HEK293 (cell line): ENCODE measurements at regions not wholly inside any gene's neighbourhood (a gene's known extent, or its start where the extent isn't known, plus 50 kb on each side); places are given as distances from the start of the nearest gene placed in this dataset.

Experiments used
- CTCF ChIA-PET: fragments of 350-600 bp; formaldehyde crosslinking; extraction: SDS; loops from one replicate; lab custom pipeline; 2021; ENCODE audit warnings: antibody characterized with exemption; lab: Yijun Ruan, JAX
- POLR2A ChIA-PET: fragments of 300-600 bp; formaldehyde crosslinking; extraction: SDS; loops from one replicate; lab custom pipeline; 2020; ENCODE audit warnings: antibody characterized with exemption, inconsistent platforms; lab: Yijun Ruan, JAX
- H3K27ac ChIP-seq: fragments of 200-500 bp; sonication (Bioruptor generic); 2 replicates; pipeline ENCODE4 v1.5.1; 2014; ENCODE audit warnings: low read depth, low read length, control low read depth, inconsistent platforms; ENCODE audit errors: extremely low read depth
- H3K36me3 ChIP-seq, 2 experiments: fragments of 200-500 bp in 1 of 2; sonication (Bioruptor generic) in 1 of 2; 1 replicate in 1 of 2; 2 replicates in 1 of 2; pipeline ENCODE4 v1.5.1; 2014 to 2017; ENCODE audit warnings: inconsistent platforms in 2 of 2, low read length in 2 of 2; ENCODE audit not compliant: control insufficient read depth in 2 of 2, insufficient read depth in 1 of 2
- H3K4me1 ChIP-seq: fragments of 200-500 bp; sonication (Bioruptor generic); 2 replicates; pipeline ENCODE4 v1.5.1; 2014; ENCODE audit warnings: mild to moderate bottlenecking, low read length, inconsistent platforms; ENCODE audit not compliant: control insufficient read depth, insufficient read depth
- H3K4me3 ChIP-seq: 2 replicates; pipeline ENCODE4 v1.5.1; 2011; ENCODE audit warnings: low read depth, mild to moderate bottlenecking, control low read depth, low read length, moderate library complexity
- H3K9me3 ChIP-seq: fragments of 200-500 bp; sonication (Bioruptor generic); 2 replicates; pipeline ENCODE4 v1.5.1; 2014; ENCODE audit warnings: low read depth, low read length, inconsistent platforms; ENCODE audit not compliant: control insufficient read depth, insufficient read depth
- AEBP2 ChIP-seq: fragments of 450-650 bp; formaldehyde crosslinking; IDR thresholded peaks from 2 replicates; pipeline ENCODE4 v1.5.1; 2016; ENCODE audit warnings: missing biosample characterization, missing genetic modification characterization, borderline replicate concordance
- GFI1B ChIP-seq: fragments of 450-650 bp; formaldehyde crosslinking; IDR thresholded peaks from 2 replicates; pipeline ENCODE4 v1.5.1; 2016; ENCODE audit warnings: missing biosample characterization, missing genetic modification characterization
- KLF1 ChIP-seq: fragments of 450-650 bp; formaldehyde crosslinking; IDR thresholded peaks from 2 replicates; pipeline ENCODE4 v1.5.1; 2016; ENCODE audit warnings: missing biosample characterization, missing genetic modification characterization
- KLF16 ChIP-seq: fragments of 450-650 bp; formaldehyde crosslinking; IDR thresholded peaks from 2 replicates; pipeline ENCODE4 v1.5.1; 2017; ENCODE audit warnings: missing biosample characterization, missing genetic modification characterization
- MYNN ChIP-seq: fragments of 450-650 bp; formaldehyde crosslinking; IDR thresholded peaks from 2 replicates; pipeline ENCODE4 v1.5.1; 2016; ENCODE audit warnings: missing biosample characterization, missing genetic modification characterization, borderline replicate concordance
- OSR2 ChIP-seq: fragments of 450-650 bp; formaldehyde crosslinking; IDR thresholded peaks from 2 replicates; pipeline ENCODE4 v1.5.1; 2016; ENCODE audit warnings: missing biosample characterization, missing genetic modification characterization
- ZNF112 ChIP-seq: fragments of 450-650 bp; formaldehyde crosslinking; IDR thresholded peaks from 2 replicates; pipeline ENCODE4 v1.5.0; 2017; ENCODE audit warnings: missing biosample characterization, missing genetic modification characterization
- ZNF114 ChIP-seq: fragments of 450-650 bp; formaldehyde crosslinking; IDR thresholded peaks from 2 replicates; pipeline ENCODE4 v1.5.0; 2017; ENCODE audit warnings: missing biosample characterization, missing genetic modification characterization
- ZNF223 ChIP-seq: fragments of 450-650 bp; formaldehyde crosslinking; IDR thresholded peaks from 2 replicates; pipeline ENCODE4 v1.5.1; 2016; ENCODE audit warnings: missing biosample characterization, missing genetic modification characterization
- ZNF248 ChIP-seq: fragments of 450-650 bp; formaldehyde crosslinking; IDR thresholded peaks from 2 replicates; pipeline ENCODE4 v1.5.1; 2017; ENCODE audit warnings: missing biosample characterization, missing genetic modification characterization
- ZNF266 ChIP-seq: fragments of 450-650 bp; formaldehyde crosslinking; IDR thresholded peaks from 2 replicates; pipeline ENCODE4 v1.5.1; 2016; ENCODE audit warnings: missing biosample characterization, missing genetic modification characterization, low read depth
- ZNF366 ChIP-seq: fragments of 450-650 bp; formaldehyde crosslinking; conservative IDR thresholded peaks from 2 replicates; pipeline ENCODE4 v1.5.1; 2016; ENCODE audit warnings: missing biosample characterization, missing genetic modification characterization
- ZNF514 ChIP-seq: fragments of 450-650 bp; formaldehyde crosslinking; IDR thresholded peaks from 2 replicates; pipeline ENCODE4 v1.5.1; 2016; ENCODE audit warnings: missing biosample characterization, missing genetic modification characterization
- ZNF621 ChIP-seq: fragments of 450-650 bp; formaldehyde crosslinking; IDR thresholded peaks from 2 replicates; pipeline ENCODE4 v1.5.1; 2017; ENCODE audit warnings: missing biosample characterization, missing genetic modification characterization
- ZNF654 ChIP-seq: fragments of 450-650 bp; formaldehyde crosslinking; IDR thresholded peaks from 2 replicates; pipeline ENCODE4 v1.5.1; 2016; ENCODE audit warnings: low read depth, missing biosample characterization, missing genetic modification characterization
- ZNF670 ChIP-seq: fragments of 450-650 bp; formaldehyde crosslinking; IDR thresholded peaks from 2 replicates; pipeline ENCODE4 v1.5.1; 2016; ENCODE audit warnings: missing biosample characterization, missing genetic modification characterization, low read depth
- ZNF76 ChIP-seq: fragments of 450-650 bp; formaldehyde crosslinking; IDR thresholded peaks from 2 replicates; pipeline ENCODE4; 2016; ENCODE audit warnings: low read depth, missing biosample characterization, missing genetic modification characterization, borderline replicate concordance
- ZNF837 ChIP-seq: fragments of 450-650 bp; formaldehyde crosslinking; IDR thresholded peaks from 2 replicates; pipeline ENCODE4 v1.5.1; 2016; ENCODE audit warnings: missing biosample characterization, missing genetic modification characterization
- ZNF843 ChIP-seq: fragments of 450-650 bp; formaldehyde crosslinking; IDR thresholded peaks from 2 replicates; pipeline ENCODE4 v1.5.1; 2016; ENCODE audit warnings: missing biosample characterization, missing genetic modification characterization
- ZSCAN18 ChIP-seq: fragments of 450-650 bp; formaldehyde crosslinking; IDR thresholded peaks from 2 replicates; pipeline ENCODE4 v1.5.1; 2016; ENCODE audit warnings: missing biosample characterization, missing genetic modification characterization
- ZSCAN23 ChIP-seq: fragments of 450-650 bp; formaldehyde crosslinking; IDR thresholded peaks from 2 replicates; pipeline ENCODE4 v1.5.1; 2016; ENCODE audit warnings: missing biosample characterization, missing genetic modification characterization
- TF ChIP-seq, protein P1 (sequence below): fragments of 450-650 bp; formaldehyde crosslinking; conservative IDR thresholded peaks from 2 replicates; pipeline ENCODE4 v1.5.1; 2016; ENCODE audit warnings: low read depth, missing biosample characterization, missing genetic modification characterization
- TF ChIP-seq, protein P2 (sequence below): fragments of 450-650 bp; formaldehyde crosslinking; IDR thresholded peaks from 2 replicates; pipeline ENCODE4 v1.5.1; 2017; ENCODE audit warnings: missing biosample characterization, mild to moderate bottlenecking, missing genetic modification characterization, moderate library complexity

- no peak for TF ChIP-seq AEBP2 (tag by site-specific recombination)
- no peak for TF ChIP-seq ZNF621 (tag by site-specific recombination)
- TF ChIP-seq ZNF670 (tag by site-specific recombination), result no peak
These were observed 246.0 kb upstream of the AJAP1 start (continued) for GRCh38 chr1:4408380-4408779.

GRCh38 chr1:4411862-4412261 lies 242.5 kb upstream of the AJAP1 start:
- H3K4me3 ChIP-seq, result no peak overlapping the region
- TF ChIP-seq ZNF843 (tag by site-specific recombination) (no peak), KLF1 (tag by site-specific recombination) (no peak), ZSCAN23 (no peak), KLF16 (tag by site-specific recombination) (no peak), ZNF76 (tag by site-specific recombination) (no peak), GFI1B (tag by site-specific recombination) (no peak), ZNF366 (tag by site-specific recombination) (no peak), ZNF248 (tag by site-specific recombination) (no peak), ZNF112 (tag by site-specific recombination) (no peak), ZNF837 (tag by site-specific recombination) (no peak), ZNF654 (tag by site-specific recombination) (no peak), ZNF114 (tag by site-specific recombination) (no peak), OSR2 (tag by site-specific recombination) (no peak), ZNF223 (tag by site-specific recombination) (no peak), MYNN (tag by site-specific recombination) (no peak), ZNF514 (tag by site-specific recombination) (no peak), ZSCAN18 (tag by site-specific recombination) (no peak), ZNF266 (tag by site-specific recombination) (no peak)
- TF ChIP-seq, protein P1, sequence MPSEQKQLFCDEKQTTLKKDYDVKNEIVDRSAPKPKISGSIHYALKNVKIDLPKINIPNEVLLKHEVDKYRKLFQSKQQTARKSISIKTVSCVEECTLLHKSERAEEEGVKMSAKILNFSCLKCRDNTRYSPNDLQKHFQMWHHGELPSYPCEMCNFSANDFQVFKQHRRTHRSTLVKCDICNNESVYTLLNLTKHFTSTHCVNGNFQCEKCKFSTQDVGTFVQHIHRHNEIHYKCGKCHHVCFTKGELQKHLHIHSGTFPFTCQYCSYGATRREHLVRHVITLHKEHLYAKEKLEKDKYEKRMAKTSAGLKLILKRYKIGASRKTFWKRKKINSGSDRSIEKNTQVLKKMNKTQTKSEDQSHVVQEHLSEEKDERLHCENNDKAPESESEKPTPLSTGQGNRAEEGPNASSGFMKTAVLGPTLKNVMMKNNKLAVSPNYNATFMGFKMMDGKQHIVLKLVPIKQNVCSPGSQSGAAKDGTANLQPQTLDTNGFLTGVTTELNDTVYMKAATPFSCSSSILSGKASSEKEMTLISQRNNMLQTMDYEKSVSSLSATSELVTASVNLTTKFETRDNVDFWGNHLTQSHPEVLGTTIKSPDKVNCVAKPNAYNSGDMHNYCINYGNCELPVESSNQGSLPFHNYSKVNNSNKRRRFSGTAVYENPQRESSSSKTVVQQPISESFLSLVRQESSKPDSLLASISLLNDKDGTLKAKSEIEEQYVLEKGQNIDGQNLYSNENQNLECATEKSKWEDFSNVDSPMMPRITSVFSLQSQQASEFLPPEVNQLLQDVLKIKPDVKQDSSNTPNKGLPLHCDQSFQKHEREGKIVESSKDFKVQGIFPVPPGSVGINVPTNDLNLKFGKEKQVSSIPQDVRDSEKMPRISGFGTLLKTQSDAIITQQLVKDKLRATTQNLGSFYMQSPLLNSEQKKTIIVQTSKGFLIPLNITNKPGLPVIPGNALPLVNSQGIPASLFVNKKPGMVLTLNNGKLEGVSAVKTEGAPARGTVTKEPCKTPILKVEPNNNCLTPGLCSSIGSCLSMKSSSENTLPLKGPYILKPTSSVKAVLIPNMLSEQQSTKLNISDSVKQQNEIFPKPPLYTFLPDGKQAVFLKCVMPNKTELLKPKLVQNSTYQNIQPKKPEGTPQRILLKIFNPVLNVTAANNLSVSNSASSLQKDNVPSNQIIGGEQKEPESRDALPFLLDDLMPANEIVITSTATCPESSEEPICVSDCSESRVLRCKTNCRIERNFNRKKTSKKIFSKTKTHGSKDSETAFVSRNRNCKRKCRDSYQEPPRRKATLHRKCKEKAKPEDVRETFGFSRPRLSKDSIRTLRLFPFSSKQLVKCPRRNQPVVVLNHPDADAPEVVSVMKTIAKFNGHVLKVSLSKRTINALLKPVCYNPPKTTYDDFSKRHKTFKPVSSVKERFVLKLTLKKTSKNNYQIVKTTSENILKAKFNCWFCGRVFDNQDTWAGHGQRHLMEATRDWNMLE (tag by site-specific recombination), result no peak
- TF ChIP-seq, protein P2, sequence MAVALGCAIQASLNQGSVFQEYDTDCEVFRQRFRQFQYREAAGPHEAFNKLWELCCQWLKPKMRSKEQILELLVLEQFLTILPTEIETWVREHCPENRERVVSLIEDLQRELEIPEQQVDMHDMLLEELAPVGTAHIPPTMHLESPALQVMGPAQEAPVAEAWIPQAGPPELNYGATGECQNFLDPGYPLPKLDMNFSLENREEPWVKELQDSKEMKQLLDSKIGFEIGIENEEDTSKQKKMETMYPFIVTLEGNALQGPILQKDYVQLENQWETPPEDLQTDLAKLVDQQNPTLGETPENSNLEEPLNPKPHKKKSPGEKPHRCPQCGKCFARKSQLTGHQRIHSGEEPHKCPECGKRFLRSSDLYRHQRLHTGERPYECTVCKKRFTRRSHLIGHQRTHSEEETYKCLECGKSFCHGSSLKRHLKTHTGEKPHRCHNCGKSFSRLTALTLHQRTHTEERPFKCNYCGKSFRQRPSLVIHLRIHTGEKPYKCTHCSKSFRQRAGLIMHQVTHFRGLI, result no peak
- no peaks in the 10 kb centered on the region for H3K4me1 ChIP-seq
- no peak overlapping the region for H3K27ac ChIP-seq
- no peaks in the 10 kb centered on the region for H3K36me3 ChIP-seq
- ChIA-PET CTCF (no interaction called here), POLR2A (no interaction called here)
- no peaks in the 10 kb centered on the region for H3K9me3 ChIP-seq
